Stimulated activated CD4-positive, alpha-beta T cell treated with anti-CD3 and anti-CD28 coated beads, Interleukin-1b, Interleukin-23, amount 100 ng/mL, for 1 hour (primary cell): ENCODE measurements at regions not wholly inside any gene's neighbourhood (a gene's known extent, or its start where the extent isn't known, plus 50 kb on each side); places are given as distances from the start of the nearest gene placed in this dataset.

ENCODE experiments used
- DNase-seq, 2 donors: peaks; one replicate each; pipeline ENCODE4 v3.0.0-alpha.2; 2020; ENCODE audit warnings: low read depth in 2 of 2

- no peak for DNase-seq
Observed at GRCh38 chr5:164345853-164346252, 840.4 kb downstream of the MAT2B start.

- DNase-seq, result no peak
Observed at GRCh38 chr5:164346785-164347630, 841.6 kb downstream of the MAT2B start.

- DNase-seq, result no peak
Observed at GRCh38 chr5:164350236-164350635, 844.8 kb downstream of the MAT2B start.

- no peak for DNase-seq
Observed at GRCh38 chr5:164351245-164351834, 845.9 kb downstream of the MAT2B start.

- DNase-seq, result no peak
Observed at GRCh38 chr5:164352695-164353094, 847.3 kb downstream of the MAT2B start.

- no peak for DNase-seq
Observed at GRCh38 chr5:164353155-164353554, 847.7 kb downstream of the MAT2B start.

DNA sequence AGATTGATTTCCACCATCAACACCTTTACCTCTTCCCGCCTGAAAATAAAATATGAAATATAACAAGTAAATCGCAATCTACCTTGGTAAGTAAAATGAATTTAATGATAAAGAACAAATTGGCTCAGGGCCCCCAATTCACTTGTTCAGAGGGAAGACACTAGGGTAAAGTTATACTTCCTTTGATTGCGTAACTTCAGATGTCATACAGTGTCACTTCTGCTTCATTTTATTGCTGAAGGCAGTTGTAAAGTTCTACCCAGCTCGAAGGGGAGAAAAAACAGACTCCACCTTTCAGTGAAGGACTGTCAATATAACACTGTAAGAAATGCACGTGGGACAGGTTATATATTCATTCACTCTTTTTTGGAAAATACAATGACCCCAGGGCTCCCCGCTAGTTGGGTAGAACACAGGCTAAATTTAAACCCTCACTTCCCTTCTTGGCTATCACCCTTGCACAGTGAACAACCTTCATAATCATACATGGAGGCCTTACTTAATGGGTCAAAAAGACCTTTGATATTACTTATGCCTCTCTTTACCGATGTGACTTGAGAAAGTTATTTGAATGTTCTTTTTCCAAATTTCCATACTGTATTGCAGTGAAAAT, 848.8 kb downstream of the MAT2B start:
- DNase-seq, result no peak

- no peak for DNase-seq
Observed at GRCh38 chr5:164355267-164355830, 849.9 kb downstream of the MAT2B start.

DNA sequence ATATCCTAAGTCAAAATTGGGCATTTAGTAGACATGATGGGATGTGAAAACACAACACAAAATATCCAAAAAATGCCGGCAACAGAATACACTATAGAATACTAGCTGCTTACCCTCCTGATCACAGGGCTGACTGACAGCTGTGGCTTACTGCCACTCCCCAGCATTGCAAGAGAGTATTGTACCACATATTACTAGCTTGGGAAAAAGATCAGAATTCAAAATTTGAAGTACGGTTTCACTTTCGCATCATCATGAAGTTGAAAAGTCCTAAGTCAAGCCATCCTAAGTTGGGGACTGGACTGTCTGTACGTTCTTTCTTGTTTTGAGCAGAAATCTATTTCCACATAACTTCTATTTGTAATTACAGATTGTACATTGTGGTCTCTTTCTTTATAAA, 851.4 kb downstream of the MAT2B start:
- DNase-seq, result no peak

DNA sequence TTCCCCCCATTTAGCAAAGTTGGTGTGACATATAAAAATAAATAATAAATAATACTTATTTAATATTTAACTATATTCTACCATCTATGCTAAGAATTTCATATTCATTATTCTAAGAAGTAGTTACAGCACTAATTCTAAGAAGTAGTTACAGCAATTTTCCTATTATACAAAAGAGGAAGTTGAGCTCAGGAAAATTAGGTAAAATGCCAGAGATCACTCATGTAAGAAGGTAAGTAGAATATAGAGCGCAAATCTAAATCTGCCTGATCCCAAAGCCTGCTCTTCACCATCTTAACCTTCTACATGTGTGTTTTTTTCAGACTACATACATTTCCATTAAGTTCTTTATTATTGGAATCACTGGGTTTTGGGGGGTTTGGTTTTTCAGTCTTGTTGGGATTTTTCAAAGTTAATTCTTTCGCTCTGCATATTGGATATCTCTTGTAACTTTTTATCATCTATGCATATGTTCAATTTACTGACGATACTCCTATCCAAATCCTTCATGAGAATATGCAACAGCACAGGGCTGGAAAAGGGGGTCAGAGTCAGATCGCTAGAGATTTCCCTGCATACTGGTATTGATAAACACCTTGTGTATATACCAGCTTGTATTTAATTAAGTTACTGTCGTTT, 852.1 kb downstream of the MAT2B start:
- no peak for DNase-seq

DNA sequence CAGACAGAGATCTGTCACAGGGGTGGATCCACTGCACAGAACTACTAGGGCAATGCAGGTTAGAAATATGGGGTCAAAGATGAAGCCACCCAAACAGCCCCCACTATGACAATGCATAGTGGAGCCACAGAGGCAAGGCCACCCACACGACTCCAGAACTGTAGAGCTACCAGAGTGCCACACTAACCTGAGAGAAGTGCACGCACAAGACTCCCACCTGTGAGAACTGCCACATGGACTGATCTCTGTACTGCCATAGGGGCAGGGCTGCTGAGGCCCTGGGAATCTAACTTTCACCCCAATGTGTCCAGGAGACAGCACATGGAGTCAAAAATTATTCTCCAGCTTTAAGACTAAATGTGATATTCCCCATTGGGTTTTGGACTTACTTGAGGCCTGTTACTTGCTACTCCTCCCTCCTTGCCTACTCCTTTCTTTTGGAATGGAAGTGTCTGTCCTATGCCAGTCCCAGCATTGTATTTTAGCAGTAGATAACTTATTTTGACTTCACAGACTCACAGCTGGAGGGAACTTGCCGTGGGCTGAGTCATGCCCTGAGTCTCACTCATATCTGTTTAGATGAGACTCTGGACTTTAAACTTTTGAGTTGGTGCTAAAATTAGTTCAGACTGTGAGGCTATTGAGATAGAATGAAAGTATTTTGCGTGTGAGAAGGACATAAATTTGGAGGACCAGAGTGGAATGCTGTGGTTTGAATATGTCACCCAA, 853.3 kb downstream of the MAT2B start:
- no peak for DNase-seq

GRCh38 chr5:164359260-164360255, 854.1 kb downstream of the MAT2B start:
- no peak for DNase-seq

- no peak for DNase-seq
Observed at GRCh38 chr5:164360589-164360988, 855.2 kb downstream of the MAT2B start.

- DNase-seq, result no peak
Observed at GRCh38 chr5:164361986-164362385, 856.6 kb downstream of the MAT2B start.

DNA sequence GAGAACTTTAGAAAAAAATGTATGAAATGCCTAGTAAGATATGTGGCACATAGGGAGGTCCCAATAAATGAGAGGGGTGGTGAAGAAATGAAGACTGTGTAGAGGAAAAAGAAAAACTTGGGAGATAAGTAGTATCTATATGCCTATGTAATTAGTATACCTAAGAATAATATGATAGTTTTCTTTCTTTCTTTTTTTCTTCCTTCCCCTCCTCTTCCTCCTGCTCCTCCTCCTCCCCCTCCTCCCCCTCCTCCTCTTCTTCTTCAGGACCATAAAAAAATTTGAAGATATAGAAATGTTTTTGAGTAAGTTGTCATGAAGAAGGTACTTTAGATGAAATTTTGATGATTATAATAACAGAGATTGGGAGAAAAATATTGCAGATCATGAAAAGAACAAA, 857.4 kb downstream of the MAT2B start:
- DNase-seq, result no peak

DNA sequence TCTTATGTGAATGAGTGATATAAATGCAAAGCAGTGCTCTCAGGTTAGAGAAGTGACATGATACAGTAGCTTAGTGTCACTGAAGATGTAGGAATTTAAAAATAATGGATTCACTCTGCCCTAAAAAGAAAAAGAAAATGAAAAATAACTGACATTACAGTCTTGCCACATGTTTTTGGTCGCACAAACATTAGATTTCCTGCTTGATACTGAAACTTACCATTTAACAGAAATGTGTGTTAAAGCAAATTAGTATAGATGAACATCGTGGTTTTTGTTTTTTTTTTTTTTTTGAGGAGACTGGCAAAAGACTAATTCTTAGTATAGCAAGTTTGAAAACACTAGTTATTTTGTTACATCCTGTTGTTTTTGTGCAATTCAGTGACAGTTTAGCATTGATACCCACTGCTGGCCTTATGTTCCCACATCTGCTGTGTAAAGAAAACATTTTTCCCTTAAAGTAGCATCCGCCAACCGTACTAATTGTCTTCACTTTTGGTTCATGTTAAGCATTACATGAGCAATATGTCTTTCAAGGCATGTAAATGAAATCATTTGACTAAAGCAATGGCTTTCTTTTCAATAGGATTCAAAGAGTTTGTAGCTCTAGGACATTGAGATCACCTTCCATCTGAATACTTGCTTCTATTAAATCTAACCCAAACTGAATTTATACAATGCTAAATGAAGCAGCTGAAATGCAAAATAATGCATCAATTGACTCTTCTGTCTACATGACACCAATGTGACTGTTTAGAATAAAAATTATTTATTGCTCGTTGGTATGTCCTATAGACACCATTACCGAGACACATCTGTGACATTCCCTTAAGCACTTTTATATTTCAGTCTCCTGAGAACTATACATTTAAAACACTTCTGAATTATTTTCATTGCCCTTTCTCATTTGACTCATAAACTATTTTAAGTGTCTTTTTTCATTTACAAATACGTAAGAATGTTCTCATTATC, 859.1 kb downstream of the MAT2B start:
- DNase-seq, result no peak

- no peak for DNase-seq
Observed at GRCh38 chr5:164370841-164371240, 865.4 kb downstream of the MAT2B start.

- no peak for DNase-seq
Observed at GRCh38 chr5:164372892-164373291, 867.5 kb downstream of the MAT2B start.

DNA sequence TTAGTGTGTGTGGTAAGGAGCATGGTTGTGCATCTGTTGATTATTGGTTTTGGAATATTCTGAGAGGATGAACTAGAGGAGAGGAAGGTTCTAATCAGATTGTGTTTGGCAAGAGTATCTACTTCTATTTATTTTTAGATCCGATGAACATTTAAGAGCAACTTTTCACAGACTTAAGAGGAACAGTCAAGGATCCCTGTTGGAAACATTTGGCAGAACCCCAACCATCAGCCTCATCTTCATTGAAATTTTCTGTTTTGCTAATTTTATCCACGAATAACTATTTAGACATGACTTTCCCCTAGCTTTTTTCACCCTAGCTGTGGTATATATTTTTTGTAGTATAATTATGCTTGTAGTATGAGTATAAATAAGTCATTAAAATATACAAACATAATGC, 868.5 kb downstream of the MAT2B start:
- no peak for DNase-seq
